H9 (cell line): ENCODE measurements at regions not wholly inside any gene's neighbourhood (a gene's known extent, or its start where the extent isn't known, plus 50 kb on each side); places are given as distances from the start of the nearest gene placed in this dataset.

ENCODE experiments used
- DNase-seq: peaks from one replicate; pipeline ENCODE4 v3.0.0-alpha.2; 2017
- H2AFZ ChIP-seq: one replicate; pipeline ENCODE4 v1.6.1; 2013; ENCODE audit warnings: mild to moderate bottlenecking, low read length, control low read depth, moderate library complexity
- H2AK5ac ChIP-seq: 2 replicates; pipeline ENCODE4 v1.6.1; 2013; ENCODE audit warnings: low read length, control low read depth, mixed read lengths; ENCODE audit not compliant: insufficient read length
- H2BK120ac ChIP-seq: one replicate; pipeline ENCODE4 v1.6.1; 2013; ENCODE audit warnings: low read depth, mild to moderate bottlenecking, low read length, control low read depth, inconsistent platforms; ENCODE audit not compliant: poor library complexity, severe bottlenecking
- H2BK12ac ChIP-seq: 2 replicates; pipeline ENCODE4 v1.6.1; 2013; ENCODE audit warnings: low read length, control low read depth, mixed read lengths, low read depth; ENCODE audit not compliant: insufficient read length
- H2BK15ac ChIP-seq: 2 replicates; pipeline ENCODE4 v1.6.1; 2013; ENCODE audit warnings: low read depth, low read length, control low read depth
- H2BK20ac ChIP-seq: one replicate; pipeline ENCODE4 v1.6.1; 2013; ENCODE audit warnings: low read depth, mild to moderate bottlenecking, low read length, control low read depth, inconsistent platforms; ENCODE audit not compliant: poor library complexity, severe bottlenecking
- H2BK5ac ChIP-seq: 2 replicates; pipeline ENCODE4 v1.6.1; 2013; ENCODE audit warnings: low read length, control low read depth, mixed read lengths; ENCODE audit not compliant: insufficient read length
- H3K14ac ChIP-seq: 2 replicates; pipeline ENCODE4 v1.6.1; 2013; ENCODE audit warnings: low read length, control low read depth; ENCODE audit not compliant: insufficient read depth
- H3K18ac ChIP-seq: 2 replicates; pipeline ENCODE4 v1.6.1; 2013; ENCODE audit warnings: low read depth, mild to moderate bottlenecking, mixed read lengths, low read length, control low read depth; ENCODE audit not compliant: insufficient read length
- H3K23ac ChIP-seq: 2 replicates; pipeline ENCODE4 v1.6.1; 2013; ENCODE audit warnings: low read length, control low read depth, mixed read lengths, low read depth; ENCODE audit not compliant: insufficient read length
- H3K23me2 ChIP-seq: 2 replicates; pipeline ENCODE4 v1.6.1; 2013; ENCODE audit warnings: low read depth, mild to moderate bottlenecking, mixed read lengths, low read length, control low read depth; ENCODE audit not compliant: insufficient read length, poor library complexity, severe bottlenecking
- H3K27ac ChIP-seq: 2 replicates; pipeline ENCODE4 v1.5.1; 2013; ENCODE audit warnings: low read length, control low read depth, mixed read lengths, low read depth; ENCODE audit not compliant: insufficient read length
- H3K27me3 ChIP-seq: 2 replicates; pipeline ENCODE4 v1.6.1; 2013; ENCODE audit warnings: low read length, control low read depth, inconsistent platforms; ENCODE audit not compliant: insufficient read depth
- H3K4ac ChIP-seq: 2 replicates; pipeline ENCODE4 v1.6.1; 2013; ENCODE audit warnings: low read depth, mild to moderate bottlenecking, control low read depth, inconsistent platforms, low read length, moderate library complexity
- H3K4me1 ChIP-seq: 2 replicates; pipeline ENCODE4 v1.6.1; 2013; ENCODE audit warnings: low read length, control low read depth, inconsistent platforms; ENCODE audit not compliant: insufficient read depth
- H3K4me2 ChIP-seq: 2 replicates; pipeline ENCODE4 v1.6.1; 2013; ENCODE audit warnings: low read length, control low read depth, mixed read lengths; ENCODE audit not compliant: insufficient read length, insufficient read depth
- H3K56ac ChIP-seq: 2 replicates; pipeline ENCODE4 v1.6.1; 2013; ENCODE audit warnings: low read depth, mild to moderate bottlenecking, mixed read lengths, low read length, control low read depth; ENCODE audit not compliant: insufficient read length
- H3K79me1 ChIP-seq: 2 replicates; pipeline ENCODE4 v1.6.1; 2013; ENCODE audit warnings: low read depth, mild to moderate bottlenecking, moderate library complexity, low read length, control low read depth, inconsistent platforms; ENCODE audit not compliant: insufficient read depth, poor library complexity, severe bottlenecking
- H3K79me2 ChIP-seq: 2 replicates; pipeline ENCODE4 v1.6.1; 2013; ENCODE audit warnings: low read length, control low read depth, inconsistent platforms; ENCODE audit not compliant: insufficient read depth
- H3K9ac ChIP-seq: 2 replicates; pipeline ENCODE4 v1.6.1; 2013; ENCODE audit warnings: low read length, control low read depth, mixed read lengths; ENCODE audit not compliant: insufficient read length; ENCODE audit errors: extremely low read depth
- H3K9me3 ChIP-seq: one replicate; pipeline ENCODE4 v1.6.1; 2013; ENCODE audit warnings: low read depth, low read length, inconsistent platforms; ENCODE audit not compliant: control insufficient read depth
- H3T11ph ChIP-seq: one replicate; pipeline ENCODE4 v1.6.1; 2013; ENCODE audit warnings: mild to moderate bottlenecking, low read length, control low read depth, inconsistent platforms
- H4K20me1 ChIP-seq: one replicate; pipeline ENCODE4 v1.6.1; 2013; ENCODE audit not compliant: control insufficient read depth, insufficient read length, insufficient read depth
- H4K5ac ChIP-seq: 2 replicates; pipeline ENCODE4 v1.6.1; 2013; ENCODE audit warnings: low read depth, mild to moderate bottlenecking, mixed read lengths, low read length, control low read depth; ENCODE audit not compliant: insufficient read length
- H4K8ac ChIP-seq: replicated peaks from 2 replicates; pipeline ENCODE4 v1.6.1; 2013; ENCODE audit warnings: low read length, control low read depth, mixed read lengths, low read depth; ENCODE audit not compliant: insufficient read length
- H4K91ac ChIP-seq: 2 replicates; pipeline ENCODE4 v1.6.1; 2013; ENCODE audit warnings: low read depth, mild to moderate bottlenecking, moderate library complexity, mixed read lengths, low read length, control low read depth; ENCODE audit not compliant: insufficient read length
- H3K27ac Mint-ChIP-seq, 3 experiments: 2 replicates in 2 of 3; 3 replicates in 1 of 3; pipeline ENCODE4 v1.8.0; 2020 to 2021; ENCODE audit warnings: mixed read lengths in 3 of 3, mild to moderate bottlenecking in 1 of 3, moderate library complexity in 1 of 3
- H3K27me3 Mint-ChIP-seq: 2 replicates; pipeline ENCODE4 v1.8.0; 2021; ENCODE audit warnings: low read depth, mild to moderate bottlenecking, moderate library complexity, mixed read lengths
- H3K36me3 Mint-ChIP-seq, 3 experiments: 2 replicates in 2 of 3; 3 replicates in 1 of 3; pipeline ENCODE4 v1.8.0; 2020 to 2021; ENCODE audit warnings: low read depth in 3 of 3, mixed read lengths in 3 of 3; ENCODE audit not compliant: insufficient read depth in 1 of 3
- H3K4me1 Mint-ChIP-seq, 2 experiments: 2 replicates each; pipeline ENCODE4 v1.8.0; 2020; ENCODE audit warnings: mixed read lengths in 2 of 2
- H3K4me3 Mint-ChIP-seq, 2 experiments: 2 replicates in 1 of 2; 3 replicates in 1 of 2; pipeline ENCODE4 v1.8.0; 2020 to 2021; ENCODE audit warnings: mild to moderate bottlenecking in 2 of 2, mixed read lengths in 2 of 2, moderate library complexity in 1 of 2
- H3K9me3 Mint-ChIP-seq, 2 experiments: 2 replicates in 1 of 2; 3 replicates in 1 of 2; pipeline ENCODE4 v1.8.0; 2020; ENCODE audit warnings: mild to moderate bottlenecking in 2 of 2, mixed read lengths in 2 of 2, moderate library complexity in 1 of 2
- WGBS: extraction: QIAGEN DNeasy Blood & Tissue Kit; methylation state at CpG from one replicate; pipeline ENCODE4 v1.1.7; 2013; ENCODE audit warnings: missing lambda C conversion rate, low lambda C conversion rate, mixed read lengths; ENCODE audit not compliant: insufficient read length; ENCODE audit errors: extremely low coverage; 5-methylcytosine and 5-hydroxymethylcytosine counted together
- TF ChIP-seq, protein P1 (sequence below): fragments of 200-600 bp; sonication (generic); conservative IDR thresholded peaks from 3 replicates; pipeline ENCODE4 v1.8.0; 2021; ENCODE audit warnings: antibody characterized with exemption, mild to moderate bottlenecking

DNA sequence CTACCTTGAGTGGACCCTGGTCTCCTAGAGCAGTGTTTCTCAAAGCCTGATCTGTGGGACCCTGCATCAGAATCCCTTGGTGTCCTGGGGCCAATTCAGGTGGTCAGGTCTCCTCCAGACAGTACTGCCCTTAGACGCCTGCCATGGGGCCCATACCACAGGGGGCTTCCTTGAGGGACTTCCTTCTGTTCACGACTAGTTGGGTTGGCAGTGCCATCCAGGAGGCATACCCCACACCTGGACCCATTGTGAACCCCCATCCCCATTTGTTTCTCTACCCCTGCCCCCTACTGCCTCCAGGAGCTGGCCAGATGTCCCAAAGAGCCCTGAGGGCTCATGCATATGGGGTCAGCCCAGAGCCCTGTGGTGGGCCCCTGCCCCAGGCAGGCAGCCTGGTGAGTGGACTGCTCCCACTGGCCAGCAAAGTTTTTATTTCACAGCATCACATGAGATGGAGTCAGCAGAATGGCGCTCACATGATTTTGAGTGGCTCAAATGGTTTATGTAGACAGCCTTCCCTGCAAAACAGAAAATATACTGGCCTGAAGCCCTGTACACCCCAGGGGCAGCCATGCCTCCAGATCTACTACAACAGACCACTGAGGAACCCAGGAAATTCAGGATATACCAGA, 259.9 kb upstream of the ZMIZ1 start:
- H3K27me3 ChIP-seq: no peaks in the 10 kb centered on the region
- no peaks in the 10 kb centered on the region for H3K4me1 ChIP-seq
- no peaks in the 10 kb centered on the region for H3K79me2 ChIP-seq
- H4K5ac ChIP-seq: no peak overlapping the region
- Mint-ChIP-seq H3K36me3 (0 out of 7 replicates have a peak, but pooled peaks cover 0 to 4% (median 0%) of the 10 kb centered on the region in 3 experiments), H3K4me3 (no peak overlapping the region), H3K27me3 (peaks cover 41% of the 10 kb centered on the region), H3K9me3 (no peaks in the 10 kb centered on the region), H3K4me1 (peaks cover 4 to 5% of the 10 kb centered on the region in 2 experiments), H3K27ac (no peak overlapping the region)
- H3K56ac ChIP-seq: no peak overlapping the region
- H3K4me2 ChIP-seq: no peak overlapping the region
- no peak overlapping the region for H2AFZ ChIP-seq
- no peak overlapping the region for H3K18ac ChIP-seq
- no peaks in the 10 kb centered on the region for H4K20me1 ChIP-seq
- no peak overlapping the region for H4K8ac ChIP-seq
- no peak overlapping the region for H3K14ac ChIP-seq
- no peak for DNase-seq
- TF ChIP-seq, protein P1, sequence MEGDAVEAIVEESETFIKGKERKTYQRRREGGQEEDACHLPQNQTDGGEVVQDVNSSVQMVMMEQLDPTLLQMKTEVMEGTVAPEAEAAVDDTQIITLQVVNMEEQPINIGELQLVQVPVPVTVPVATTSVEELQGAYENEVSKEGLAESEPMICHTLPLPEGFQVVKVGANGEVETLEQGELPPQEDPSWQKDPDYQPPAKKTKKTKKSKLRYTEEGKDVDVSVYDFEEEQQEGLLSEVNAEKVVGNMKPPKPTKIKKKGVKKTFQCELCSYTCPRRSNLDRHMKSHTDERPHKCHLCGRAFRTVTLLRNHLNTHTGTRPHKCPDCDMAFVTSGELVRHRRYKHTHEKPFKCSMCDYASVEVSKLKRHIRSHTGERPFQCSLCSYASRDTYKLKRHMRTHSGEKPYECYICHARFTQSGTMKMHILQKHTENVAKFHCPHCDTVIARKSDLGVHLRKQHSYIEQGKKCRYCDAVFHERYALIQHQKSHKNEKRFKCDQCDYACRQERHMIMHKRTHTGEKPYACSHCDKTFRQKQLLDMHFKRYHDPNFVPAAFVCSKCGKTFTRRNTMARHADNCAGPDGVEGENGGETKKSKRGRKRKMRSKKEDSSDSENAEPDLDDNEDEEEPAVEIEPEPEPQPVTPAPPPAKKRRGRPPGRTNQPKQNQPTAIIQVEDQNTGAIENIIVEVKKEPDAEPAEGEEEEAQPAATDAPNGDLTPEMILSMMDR: no peak
- H2BK20ac ChIP-seq: no peak overlapping the region
- H2BK12ac ChIP-seq: no peak overlapping the region
- H2BK5ac ChIP-seq: no peak overlapping the region
- H3K79me1 ChIP-seq: no peaks in the 10 kb centered on the region
- no peak overlapping the region for H3K4ac ChIP-seq
- no peak overlapping the region for H4K91ac ChIP-seq
- H3T11ph ChIP-seq: no peak overlapping the region
- H3K27ac ChIP-seq: no peak overlapping the region
- no peak overlapping the region for H2AK5ac ChIP-seq
- H3K23me2 ChIP-seq: no peaks in the 10 kb centered on the region
- no peaks in the 10 kb centered on the region for H3K9me3 ChIP-seq
- H3K23ac ChIP-seq: no peak overlapping the region
- no peak overlapping the region for H3K9ac ChIP-seq
- no CpG with 5 or more reads among the region's 3 CpGs for WGBS
- no peak overlapping the region for H2BK15ac ChIP-seq
- H2BK120ac ChIP-seq: no peak overlapping the region
